Immature natural killer cell (primary cell): ENCODE measurements at regions not wholly inside any gene's neighbourhood (a gene's known extent, or its start where the extent isn't known, plus 50 kb on each side); places are given as distances from the start of the nearest gene placed in this dataset.
"Not testable (repeated sequence)": the region's sequence is repeated elsewhere in the genome, so short reads cannot be mapped to it uniquely, and the experiment has no call there.

ENCODE experiments used
- DNase-seq, 3 donors: peaks; one replicate each; pipeline ENCODE4 v3.0.0; 2022; ENCODE audit warnings: mixed read lengths in 1 of 3
- H3K27ac Mint-ChIP-seq, 6 donors: one replicate each; pipeline ENCODE4 v1.8.0; 2020; ENCODE audit warnings: mixed read lengths in 6 of 6, mild to moderate bottlenecking in 5 of 6, inconsistent platforms in 4 of 6, moderate library complexity in 3 of 6
- H3K27me3 Mint-ChIP-seq, 3 donors: one replicate each; pipeline ENCODE4 v1.8.0; 2020 to 2021; ENCODE audit warnings: low read depth in 3 of 3, mild to moderate bottlenecking in 3 of 3, mixed read lengths in 3 of 3, moderate library complexity in 3 of 3, inconsistent platforms in 1 of 3
- H3K36me3 Mint-ChIP-seq, 3 donors: one replicate each; pipeline ENCODE4 v1.8.0; 2020; ENCODE audit warnings: mixed read lengths in 3 of 3, inconsistent platforms in 2 of 3, mild to moderate bottlenecking in 2 of 3
- H3K4me1 Mint-ChIP-seq, 2 donors: one replicate each; pipeline ENCODE4 v1.8.0; 2020; ENCODE audit warnings: inconsistent platforms in 2 of 2, mild to moderate bottlenecking in 2 of 2, mixed read lengths in 2 of 2, moderate library complexity in 1 of 2
- H3K4me3 Mint-ChIP-seq, 5 donors: one replicate each; pipeline ENCODE4 v1.8.0; 2020; ENCODE audit warnings: mild to moderate bottlenecking in 5 of 5, mixed read lengths in 5 of 5, inconsistent platforms in 3 of 5, moderate library complexity in 3 of 5
- H3K9me3 Mint-ChIP-seq, 6 donors: one replicate each; pipeline ENCODE4 v1.8.0; 2020; ENCODE audit warnings: mild to moderate bottlenecking in 6 of 6, mixed read lengths in 6 of 6, inconsistent platforms in 4 of 6, moderate library complexity in 3 of 6

- Mint-ChIP-seq H3K4me3 (no peak overlapping the region), H3K36me3 (no peaks in the 10 kb centered on the region), H3K9me3 (no peaks in the 10 kb centered on the region), H3K4me1 (no peaks in the 10 kb centered on the region), H3K27ac (no peak overlapping the region), H3K27me3 (peaks cover 0 to 3% (median 2%) of the 10 kb centered on the region in 3 donors)
- peak; percentile 3 to 25 (median 16) for DNase-seq
Measured at GRCh38 chr4:98828801-98829200, 100.1 kb downstream of the EIF4E start.

- DNase-seq, result no peak
- Mint-ChIP-seq H3K4me3 (no peak overlapping the region), H3K27ac (no peak overlapping the region), H3K36me3 (no peaks in the 10 kb centered on the region), H3K9me3 (no peaks in the 10 kb centered on the region), H3K4me1 (no peaks in the 10 kb centered on the region), H3K27me3 (peaks cover 0 to 5% (median 2%) of the 10 kb centered on the region in 3 donors)
Measured at GRCh38 chr4:98827661-98828060, 101.3 kb downstream of the EIF4E start.

DNA sequence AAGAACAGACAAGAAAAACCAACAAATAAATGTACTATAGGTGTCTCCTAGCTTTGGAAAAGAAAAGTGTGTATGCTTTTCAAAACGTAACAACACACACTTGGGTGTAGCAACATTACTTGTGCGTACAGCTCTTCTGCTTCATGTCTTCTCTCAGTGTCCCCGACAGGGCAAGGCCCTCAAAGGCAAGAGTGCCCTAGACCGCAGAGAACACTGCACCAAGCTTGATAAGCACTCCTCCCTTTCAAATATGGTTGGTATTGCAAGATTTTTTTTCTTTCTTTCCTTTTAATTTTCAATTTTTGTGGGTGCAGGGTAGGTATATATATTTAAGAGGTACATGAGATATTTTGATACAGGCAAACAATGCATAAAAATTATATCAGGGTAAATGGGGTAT is 106.8 kb downstream of the EIF4E start:
- H3K27me3 Mint-ChIP-seq, result peaks cover 0 to 10% (median 2%) of the 10 kb centered on the region in 3 donors
- DNase-seq, result no peak
- H3K4me3 Mint-ChIP-seq, result no peak overlapping the region
- no peaks in the 10 kb centered on the region for H3K36me3 Mint-ChIP-seq
- no peaks in the 10 kb centered on the region for H3K9me3 Mint-ChIP-seq
- H3K27ac Mint-ChIP-seq, result no peak overlapping the region
- no peaks in the 10 kb centered on the region for H3K4me1 Mint-ChIP-seq

- not testable (repeated sequence) for DNase-seq, H3K27ac Mint-ChIP-seq, H3K27me3 Mint-ChIP-seq, H3K36me3 Mint-ChIP-seq, H3K4me1 Mint-ChIP-seq, H3K9me3 Mint-ChIP-seq, H3K4me3 Mint-ChIP-seq
Measured at GRCh38 chr4:98818116-98818515, 110.8 kb downstream of the EIF4E start.

GRCh38 chr4:98816816-98817215 is 112.1 kb downstream of the EIF4E start:
- no peaks in the 10 kb centered on the region for H3K4me1 Mint-ChIP-seq
- H3K27ac Mint-ChIP-seq, result no peak overlapping the region
- no peak overlapping the region for H3K4me3 Mint-ChIP-seq
- no peaks in the 10 kb centered on the region for H3K36me3 Mint-ChIP-seq
- DNase-seq, result no peak
- peaks cover 0 to 2% (median 1%) of the 10 kb centered on the region in 3 donors for H3K27me3 Mint-ChIP-seq
- no peaks in the 10 kb centered on the region for H3K9me3 Mint-ChIP-seq

DNA sequence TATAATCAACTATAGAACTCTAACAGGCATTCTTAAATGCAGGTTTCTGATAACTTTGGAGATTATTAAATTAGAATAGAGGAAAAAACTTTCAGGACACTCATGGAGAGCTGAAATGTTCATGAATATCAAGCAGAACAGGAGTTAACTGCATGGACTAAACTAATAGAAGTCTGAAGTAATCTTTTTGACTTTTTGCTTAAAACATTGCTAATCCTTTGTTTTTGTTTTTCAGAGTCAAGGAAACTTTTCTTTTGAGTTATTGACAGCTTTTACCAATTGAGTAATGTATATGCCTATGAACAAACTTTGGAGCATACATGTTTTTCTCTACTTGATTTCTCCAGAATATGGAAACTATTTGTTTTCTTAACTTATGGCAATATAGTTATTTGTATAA is 112.5 kb downstream of the EIF4E start:
- Mint-ChIP-seq H3K36me3 (no peaks in the 10 kb centered on the region), H3K27ac (no peak overlapping the region), H3K4me1 (no peaks in the 10 kb centered on the region), H3K27me3 (peaks cover 0 to 2% (median 1%) of the 10 kb centered on the region in 3 donors), H3K4me3 (no peak overlapping the region), H3K9me3 (no peaks in the 10 kb centered on the region)
- no peak for DNase-seq

- no peaks in the 10 kb centered on the region for H3K36me3 Mint-ChIP-seq
- no peak overlapping the region for H3K27ac Mint-ChIP-seq
- no peak for DNase-seq
- no peak overlapping the region for H3K4me3 Mint-ChIP-seq
- H3K9me3 Mint-ChIP-seq, result peaks cover 0 to 3% (median 0%) of the 10 kb centered on the region in 6 donors
- peaks cover 0 to 6% (median 5%) of the 10 kb centered on the region in 3 donors for H3K27me3 Mint-ChIP-seq
- H3K4me1 Mint-ChIP-seq, result no peaks in the 10 kb centered on the region
Measured at GRCh38 chr4:98804403-98804802, 124.5 kb downstream of the EIF4E start.

DNA sequence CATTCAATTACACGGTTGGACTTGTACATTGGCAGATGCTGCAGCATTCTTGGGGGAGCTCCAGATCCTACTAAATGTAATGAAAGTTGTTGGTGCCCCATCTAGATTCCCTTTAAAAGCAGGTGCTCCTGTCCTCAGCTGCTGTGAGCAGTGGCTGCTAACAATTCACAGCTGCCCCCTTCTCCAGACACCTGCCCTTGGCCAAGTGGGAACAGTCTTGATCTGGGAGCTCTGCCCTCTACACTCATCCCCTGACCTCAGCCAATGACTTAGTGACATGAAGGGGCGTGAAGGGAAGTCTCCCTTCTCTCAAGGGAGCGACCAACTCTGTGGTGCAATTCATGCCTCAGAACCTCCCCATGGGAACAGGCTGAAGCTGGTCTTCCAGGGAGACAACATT is 125.7 kb downstream of the EIF4E start:
- H3K4me1 Mint-ChIP-seq, result no peaks in the 10 kb centered on the region
- DNase-seq, result no peak
- no peaks in the 10 kb centered on the region for H3K36me3 Mint-ChIP-seq
- H3K27me3 Mint-ChIP-seq, result peaks cover 0 to 5% (median 2%) of the 10 kb centered on the region in 3 donors
- no peak overlapping the region for H3K27ac Mint-ChIP-seq
- H3K9me3 Mint-ChIP-seq, result peaks cover 0 to 3% (median 0%) of the 10 kb centered on the region in 6 donors
- no peak overlapping the region for H3K4me3 Mint-ChIP-seq

DNA sequence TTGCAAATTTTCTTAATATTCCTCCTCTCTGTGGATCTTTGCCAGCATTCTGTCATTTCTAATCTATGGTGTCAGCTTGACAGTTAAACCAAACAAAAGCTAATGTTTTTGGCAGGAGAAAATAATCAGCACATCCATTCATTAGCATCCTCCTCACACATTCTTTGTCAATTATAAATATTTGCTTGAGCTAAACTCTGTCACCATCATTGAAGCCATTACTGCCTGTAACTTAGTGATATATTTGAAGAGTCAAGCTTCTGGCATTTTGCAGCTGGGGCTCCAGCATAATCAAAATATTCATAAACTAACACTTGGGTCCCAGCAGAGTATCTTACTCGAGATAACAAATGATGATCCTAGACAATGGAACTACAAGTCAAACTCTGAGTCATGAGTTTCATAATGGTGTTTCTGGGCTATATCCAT is 126.1 kb downstream of the EIF4E start:
- H3K4me3 Mint-ChIP-seq, result no peak overlapping the region
- H3K36me3 Mint-ChIP-seq, result no peaks in the 10 kb centered on the region

DNA sequence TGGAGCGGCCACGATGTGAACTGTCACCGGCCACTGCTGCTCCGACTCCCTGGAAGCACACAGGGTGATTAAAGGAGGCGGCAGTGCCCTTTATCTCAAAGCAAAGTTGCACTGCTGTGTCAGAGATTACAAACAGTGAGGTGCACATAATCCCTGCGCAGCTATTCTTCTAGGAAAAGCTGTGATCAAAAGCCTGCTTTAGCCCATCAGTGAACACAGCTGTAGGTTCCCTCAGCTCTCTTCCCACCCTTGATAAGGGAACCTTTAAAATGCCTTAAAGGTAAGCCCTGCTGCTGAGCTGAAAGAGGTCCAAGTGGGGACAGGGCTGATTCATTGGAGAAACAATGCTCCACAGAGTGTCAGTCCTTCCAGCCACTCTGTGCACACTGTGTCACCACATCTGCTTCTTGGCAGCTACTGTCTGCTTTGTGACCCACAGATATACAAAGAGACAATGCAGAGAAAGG is 127.6 kb downstream of the EIF4E start:
- H3K9me3 Mint-ChIP-seq, result peaks cover 0 to 3% (median 0%) of the 10 kb centered on the region in 6 donors
- H3K4me3 Mint-ChIP-seq, result no peak overlapping the region
- no peaks in the 10 kb centered on the region for H3K36me3 Mint-ChIP-seq
- H3K27me3 Mint-ChIP-seq, result peaks cover 0 to 5% (median 5%) of the 10 kb centered on the region in 3 donors
- no peak overlapping the region for H3K27ac Mint-ChIP-seq
- no peaks in the 10 kb centered on the region for H3K4me1 Mint-ChIP-seq
- no peak for DNase-seq

More for the DNA sequence above, 126.1 kb downstream of the EIF4E start:
- DNase-seq, result no peak
- H3K27ac Mint-ChIP-seq, result no peak overlapping the region
- H3K4me1 Mint-ChIP-seq, result no peaks in the 10 kb centered on the region
- H3K9me3 Mint-ChIP-seq, result peaks cover 0 to 3% (median 0%) of the 10 kb centered on the region in 6 donors
- H3K27me3 Mint-ChIP-seq, result peaks cover 0 to 5% (median 2%) of the 10 kb centered on the region in 3 donors

DNA sequence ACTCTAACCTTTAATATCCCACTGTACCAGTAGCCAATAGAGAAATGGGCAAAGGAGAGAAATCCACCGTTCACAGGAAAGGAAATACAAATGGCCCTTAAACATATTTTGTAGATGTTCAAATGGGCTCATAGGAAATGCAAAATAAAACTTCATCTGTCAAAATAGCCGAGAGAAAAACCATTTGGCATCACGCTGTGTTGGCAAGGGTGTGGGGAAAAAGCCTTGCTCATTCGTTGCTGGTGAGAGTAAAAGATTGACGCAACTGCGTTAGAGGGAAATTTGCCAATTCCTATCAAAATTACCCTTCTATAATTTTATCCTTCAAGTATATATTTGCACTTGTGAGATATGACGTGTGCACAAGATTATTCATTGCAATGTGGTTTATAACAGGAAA is 131.9 kb downstream of the EIF4E start:
- Mint-ChIP-seq H3K4me1 (no peaks in the 10 kb centered on the region), H3K4me3 (no peak overlapping the region), H3K9me3 (no peaks in the 10 kb centered on the region), H3K27ac (no peak overlapping the region), H3K27me3 (peaks cover 0 to 5% (median 4%) of the 10 kb centered on the region in 3 donors), H3K36me3 (no peaks in the 10 kb centered on the region)
- no peak for DNase-seq

- H3K4me3 Mint-ChIP-seq, result no peak overlapping the region
Measured at GRCh38 chr4:98794565-98795205, 134.2 kb downstream of the EIF4E start.

GRCh38 chr4:98793658-98794057 is 135.2 kb upstream of the TSPAN5 start:
- Mint-ChIP-seq H3K27me3 (peaks cover 2 to 5% (median 2%) of the 10 kb centered on the region in 3 donors), H3K36me3 (no peaks in the 10 kb centered on the region), H3K4me3 (no peak overlapping the region), H3K9me3 (no peaks in the 10 kb centered on the region), H3K27ac (no peak overlapping the region), H3K4me1 (no peaks in the 10 kb centered on the region)
- no peak for DNase-seq

More at GRCh38 chr4:98794565-98795205, 134.2 kb downstream of the EIF4E start:
- peaks cover 2 to 5% (median 2%) of the 10 kb centered on the region in 3 donors for H3K27me3 Mint-ChIP-seq
- H3K36me3 Mint-ChIP-seq, result no peaks in the 10 kb centered on the region
- no peaks in the 10 kb centered on the region for H3K4me1 Mint-ChIP-seq
- DNase-seq, result no peak
- no peaks in the 10 kb centered on the region for H3K9me3 Mint-ChIP-seq
- H3K27ac Mint-ChIP-seq, result no peak overlapping the region

DNA sequence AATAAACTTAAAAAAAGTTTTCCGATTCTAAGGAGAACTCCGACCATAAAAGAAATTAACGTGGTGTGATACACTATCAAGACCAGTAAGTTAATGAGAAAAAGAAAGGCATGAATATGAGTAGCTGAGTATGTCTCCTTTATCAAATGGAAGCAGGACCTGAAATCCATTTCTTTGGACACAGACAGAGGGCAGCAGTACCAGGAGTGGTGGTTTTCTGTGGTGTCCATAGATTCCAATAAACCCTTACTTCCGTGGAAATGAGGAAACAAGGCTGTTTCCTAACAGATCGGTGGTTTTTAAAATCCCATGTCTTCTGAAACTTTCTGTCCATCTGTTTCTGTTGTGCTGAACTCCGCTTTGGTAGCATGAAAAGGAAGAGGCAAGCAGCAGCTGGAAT is 128.5 kb upstream of the TSPAN5 start:
- Mint-ChIP-seq H3K27ac (no peak overlapping the region), H3K27me3 (peaks cover 2 to 5% (median 3%) of the 10 kb centered on the region in 3 donors), H3K4me3 (no peak overlapping the region), H3K36me3 (no peaks in the 10 kb centered on the region), H3K9me3 (no peaks in the 10 kb centered on the region), H3K4me1 (no peaks in the 10 kb centered on the region)
- DNase-seq, result no peak
